ENCODE measurements at regions not wholly inside any gene's neighbourhood (a gene's known extent, or its start where the extent isn't known, plus 50 kb on each side); places are given as distances from the start of the nearest gene placed in this dataset.

GRCh38 chr7:42700406-42701327, 211.2 kb downstream of the C7orf25 start:
- ATAC-seq (replicated peaks in 6 of 8): peak in 3 of 8 experiments; percentile 31 to 70 (median 36)
- in situ Hi-C loops (cut with MboI; ENCODE audit: low pct_unique_long_range_greater_than_20kb in 2 of 9, low sequenced_read_pairs in 9 of 9, unreplicated experiment in 9 of 9): no loop called here
- 0 to 89% (median 68%) methylated on average over 1 to 6 of the region's 6 CpGs for WGBS, 10 experiments
- H3K27ac ChIP-seq: no peak overlapping the region
- no peak overlapping the region for H3K4me3 ChIP-seq
- H3K4me1 ChIP-seq (replicated peaks in 1 of 2): no peaks in the 10 kb centered on the region

- H3K4me3 ChIP-seq: no peak overlapping the region
- no peak overlapping the region for H3K27ac ChIP-seq
- in situ Hi-C loops (cut with MboI; ENCODE audit: low pct_unique_long_range_greater_than_20kb in 2 of 9, low sequenced_read_pairs in 9 of 9, unreplicated experiment in 9 of 9): loop anchor here in 3 of 9 experiments (25.0 kb wide), 3 partner anchors 437 to 762 kb away; no protein-coding TSS in a partner anchor
- WGBS, 10 experiments: 11 to 98% (median 50%) methylated on average over 1 to 7 of the region's 11 CpGs; no CpG with 5 or more reads in 2 of the 10 experiments
- H3K4me1 ChIP-seq (replicated peaks in 1 of 2): no peaks in the 10 kb centered on the region
- peak in 3 of 8 experiments; percentile 18 to 49 (median 30) for ATAC-seq (replicated peaks in 6 of 8)
Observed at GRCh38 chr7:42699380-42700178, 212.3 kb downstream of the C7orf25 start.

- in situ Hi-C loops (cut with MboI; ENCODE audit: low pct_unique_long_range_greater_than_20kb in 2 of 9, low sequenced_read_pairs in 9 of 9, unreplicated experiment in 9 of 9): loop anchor here in 3 of 9 experiments (25.0 kb wide), 3 partner anchors 436 to 761 kb away; no protein-coding TSS in a partner anchor
- peak in 3 of 8 experiments; percentile 67 to 73 (median 70) for ATAC-seq (replicated peaks in 6 of 8)
- Histone ChIP-seq H3K4me1 (replicated peaks in 1 of 2) (no peaks in the 10 kb centered on the region), H3K4me3 (no peak overlapping the region), H3K27ac (no peak overlapping the region)
- 0 to 100% (median 85%) methylated on average over 2 to 7 of the region's 7 CpGs for WGBS, 10 experiments
Observed at GRCh38 chr7:42698600-42699374, 213.1 kb downstream of the C7orf25 start.

GRCh38 chr7:42694894-42695507, 216.9 kb downstream of the C7orf25 start:
- in situ Hi-C loops (cut with MboI; ENCODE audit: low pct_unique_long_range_greater_than_20kb in 2 of 9, low sequenced_read_pairs in 9 of 9, unreplicated experiment in 9 of 9): loop anchor here in 3 of 9 experiments (25.0 kb wide), 3 partner anchors 433 to 758 kb away; no protein-coding TSS in a partner anchor
- peak in 3 of 8 experiments; percentile 12 to 75 (median 40) for ATAC-seq (replicated peaks in 6 of 8)
- 40 to 95% (median 83%) methylated on average over 1 to 5 of the region's 6 CpGs; no CpG with 5 or more reads in 1 of the 10 experiments for WGBS, 10 experiments

GRCh38 chr7:42693722-42694121, 218.1 kb downstream of the C7orf25 start:
- 80 to 92% (median 84%) methylated on average over 2 to 4 of the region's 5 CpGs; no CpG with 5 or more reads in 7 of the 10 experiments for WGBS, 10 experiments
- H3K4me1 ChIP-seq (replicated peaks in 1 of 2): no peaks in the 10 kb centered on the region
- in situ Hi-C loops (cut with MboI; ENCODE audit: low pct_unique_long_range_greater_than_20kb in 2 of 9, low sequenced_read_pairs in 9 of 9, unreplicated experiment in 9 of 9): loop anchor here in 3 of 9 experiments (25.0 kb wide), 3 partner anchors 431 to 756 kb away; no protein-coding TSS in a partner anchor
- ATAC-seq (replicated peaks in 6 of 8): no peak
- H3K27ac ChIP-seq: no peak overlapping the region
- no peak overlapping the region for H3K4me3 ChIP-seq

More at GRCh38 chr7:42694894-42695507, 216.9 kb downstream of the C7orf25 start:
- Histone ChIP-seq H3K4me1 (replicated peaks in 1 of 2) (no peaks in the 10 kb centered on the region), H3K4me3 (no peak overlapping the region), H3K27ac (no peak overlapping the region)

GRCh38 chr7:42692621-42693020, 219.2 kb downstream of the C7orf25 start:
- WGBS, 10 experiments: 27 to 92% (median 81%) methylated on average over 2 to 5 of the region's 5 CpGs; no CpG with 5 or more reads in 1 of the 10 experiments
- Histone ChIP-seq H3K4me3 (no peak overlapping the region), H3K27ac (no peak overlapping the region), H3K4me1 (replicated peaks in 1 of 2) (peaks cover 0 to 6% of the 10 kb centered on the region in 2 donors)
- in situ Hi-C loops (cut with MboI; ENCODE audit: low pct_unique_long_range_greater_than_20kb in 2 of 9, low sequenced_read_pairs in 9 of 9, unreplicated experiment in 9 of 9): loop anchor here in 3 of 9 experiments (25.0 kb wide), 3 partner anchors 430 to 755 kb away; no protein-coding TSS in a partner anchor
- no peak for ATAC-seq (replicated peaks in 6 of 8)

GRCh38 chr7:42690794-42691639, 220.9 kb downstream of the C7orf25 start:
- Histone ChIP-seq H3K4me1 (replicated peaks in 1 of 2) (peaks cover 9 to 18% of the 10 kb centered on the region in 2 donors), H3K4me3 (no peak overlapping the region), H3K27ac (no peak overlapping the region)
- in situ Hi-C loops (cut with MboI; ENCODE audit: low pct_unique_long_range_greater_than_20kb in 2 of 9, low sequenced_read_pairs in 9 of 9, unreplicated experiment in 9 of 9): loop anchor here in 3 of 9 experiments (25.0 kb wide), 3 partner anchors 429 to 754 kb away; no protein-coding TSS in a partner anchor
- WGBS, 10 experiments: 20 to 100% (median 70%) methylated on average over 1 to 5 of the region's 11 CpGs; no CpG with 5 or more reads in 2 of the 10 experiments
- peak; percentile 36 to 96 (median 56) for ATAC-seq (replicated peaks in 6 of 8)

GRCh38 chr7:42689626-42690025, 222.2 kb downstream of the C7orf25 start:
- no peak for ATAC-seq (replicated peaks in 6 of 8)
- WGBS, 10 experiments: 33 to 100% (median 79%) methylated on average over 1 of the region's 1 CpG
- Histone ChIP-seq H3K27ac (no peak overlapping the region), H3K4me3 (no peak overlapping the region), H3K4me1 (replicated peaks in 1 of 2) (peaks cover 9 to 24% of the 10 kb centered on the region in 2 donors)
- in situ Hi-C loops (cut with MboI; ENCODE audit: low pct_unique_long_range_greater_than_20kb in 2 of 9, low sequenced_read_pairs in 9 of 9, unreplicated experiment in 9 of 9): loop anchor here in 3 of 9 experiments (25.0 kb wide), 3 partner anchors 427 to 752 kb away; no protein-coding TSS in a partner anchor

GRCh38 chr7:42688056-42688371, 223.9 kb downstream of the C7orf25 start:
- Histone ChIP-seq H3K4me1 (replicated peaks in 1 of 2) (peaks cover 9 to 24% of the 10 kb centered on the region in 2 donors), H3K4me3 (no peak overlapping the region), H3K27ac (no peak overlapping the region)
- peak in 4 of 8 experiments; percentile 40 to 57 (median 52) for ATAC-seq (replicated peaks in 6 of 8)
- WGBS, 10 experiments: 39 to 82% (median 67%) methylated on average over 1 to 2 of the region's 2 CpGs; no CpG with 5 or more reads in 4 of the 10 experiments
- in situ Hi-C loops (cut with MboI; ENCODE audit: low pct_unique_long_range_greater_than_20kb in 2 of 9, low sequenced_read_pairs in 9 of 9, unreplicated experiment in 9 of 9): loop anchor here in 3 of 9 experiments (25.0 kb wide), 3 partner anchors 426 to 751 kb away; no protein-coding TSS in a partner anchor

GRCh38 chr7:42687211-42688055, 224.4 kb downstream of the C7orf25 start:
- Histone ChIP-seq H3K27ac (no peak overlapping the region), H3K4me3 (no peak overlapping the region), H3K4me1 (replicated peaks in 1 of 2) (peaks cover 9 to 24% of the 10 kb centered on the region in 2 donors)
- WGBS, 10 experiments: 46 to 83% (median 67%) methylated on average over 3 to 9 of the region's 9 CpGs; no CpG with 5 or more reads in 1 of the 10 experiments
- in situ Hi-C loops (cut with MboI; ENCODE audit: low pct_unique_long_range_greater_than_20kb in 2 of 9, low sequenced_read_pairs in 9 of 9, unreplicated experiment in 9 of 9): loop anchor here in 3 of 9 experiments (25.0 kb wide), 3 partner anchors 425 to 750 kb away; no protein-coding TSS in a partner anchor
- peak in 5 of 8 experiments; percentile 24 to 79 (median 59) for ATAC-seq (replicated peaks in 6 of 8)
